ENCODE measurements at regions not wholly inside any gene's neighbourhood (a gene's known extent, or its start where the extent isn't known, plus 50 kb on each side); places are given as distances from the start of the nearest gene placed in this dataset.

DNA sequence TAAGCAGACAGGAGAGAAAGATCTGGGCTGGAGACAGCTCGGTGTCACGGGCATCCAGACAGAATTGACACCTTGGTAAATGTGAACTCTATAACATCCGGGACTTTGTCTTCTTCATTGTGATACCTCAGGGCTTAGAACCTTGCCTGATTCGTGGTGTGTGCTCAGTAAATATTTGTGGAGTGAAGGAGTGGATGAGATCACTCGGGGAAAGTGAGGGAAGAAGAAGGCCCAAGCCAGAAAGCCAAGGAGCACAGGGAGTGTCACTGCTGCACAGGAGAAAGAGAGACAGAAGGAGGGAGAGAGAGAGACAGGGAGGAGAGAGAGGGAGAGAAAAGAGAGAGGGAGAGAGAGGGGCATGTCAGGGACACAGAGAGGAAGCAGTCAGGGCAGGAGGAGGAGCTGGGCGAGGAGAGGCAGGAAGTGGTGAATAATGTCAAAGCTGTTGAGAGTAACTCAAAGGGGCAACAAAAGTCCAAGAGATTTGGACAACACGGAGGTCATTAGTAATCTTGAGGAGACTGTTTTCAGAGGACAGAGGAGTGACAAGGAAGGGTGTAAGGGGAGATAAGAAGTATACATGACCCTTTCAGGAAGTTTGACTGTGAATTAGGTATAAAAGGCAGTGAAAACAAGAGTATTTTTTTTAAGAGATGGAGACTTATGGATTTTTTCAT, 141.6 kb upstream of the MAX start:
- TF ChIP-seq TAF1 (IDR thresholded peaks at IDR 0.05; ENCODE audit: low read depth, low read length): no peak
- TF ChIP-seq POLR2A (IDR thresholded peaks at IDR 0.05; ENCODE audit: low read depth, low read length): no peak
- TF ChIP-seq PAX5 (IDR thresholded peaks at IDR 0.05; ENCODE audit: insufficient read depth, low read length, severe bottlenecking): no peak
- no peak for TF ChIP-seq POLR2AphosphoS5 (IDR thresholded peaks at IDR 0.05; ENCODE audit: low read depth, low read length)

All from GM12891 (cell line).